RWPE2 (cell line): ENCODE measurements at regions not wholly inside any gene's neighbourhood (a gene's known extent, or its start where the extent isn't known, plus 50 kb on each side); places are given as distances from the start of the nearest gene placed in this dataset.

ENCODE experiments used
- ATAC-seq: fragments of 200-7000 bp; cut with Tn5 transposase; 3 replicates; pipeline ENCODE4 v1.9.1; 2021; ENCODE audit warnings: low read depth
- DNase-seq: peaks from one replicate; pipeline ENCODE4 v3.0.0-alpha.2; 2020; ENCODE audit warnings: low spot score
- H3K27ac ChIP-seq: fragments of 450-650 bp; 2 replicates; pipeline ENCODE4 v1.5.1; 2017; ENCODE audit warnings: mild to moderate bottlenecking; ENCODE audit not compliant: poor library complexity, severe bottlenecking
- H3K27me3 ChIP-seq: fragments of 250-450 bp; sonication (Bioruptor Pico); 2 replicates; pipeline ENCODE4 v1.5.1; 2021; ENCODE audit warnings: mild to moderate bottlenecking, moderate library complexity; ENCODE audit not compliant: insufficient read depth, poor library complexity, severe bottlenecking
- H3K36me3 ChIP-seq: fragments of 250-450 bp; sonication (Bioruptor Pico); 2 replicates; pipeline ENCODE4 v1.5.1; 2020; ENCODE audit warnings: low read depth, mild to moderate bottlenecking, moderate library complexity
- H3K4me1 ChIP-seq: fragments of 250-450 bp; sonication (Bioruptor Pico); 2 replicates; pipeline ENCODE4 v1.5.1; 2021; ENCODE audit warnings: mild to moderate bottlenecking, moderate library complexity; ENCODE audit not compliant: insufficient read depth, poor library complexity, severe bottlenecking
- H3K4me3 ChIP-seq: fragments of 250-450 bp; sonication (Bioruptor Pico); 2 replicates; pipeline ENCODE4 v1.5.1; 2021; ENCODE audit warnings: mild to moderate bottlenecking, moderate library complexity; ENCODE audit not compliant: severe bottlenecking
- H3K9me3 ChIP-seq: fragments of 250-450 bp; sonication (Bioruptor Pico); 2 replicates; pipeline ENCODE4 v1.5.1; 2021; ENCODE audit warnings: mild to moderate bottlenecking, moderate library complexity; ENCODE audit not compliant: severe bottlenecking
- TF ChIP-seq, protein P1 (sequence below): fragments of 450-650 bp; IDR thresholded peaks from one replicate; pipeline ENCODE4 v1.5.1; 2017; ENCODE audit warnings: mild to moderate bottlenecking, moderate library complexity; ENCODE audit not compliant: poor library complexity, severe bottlenecking

DNA sequence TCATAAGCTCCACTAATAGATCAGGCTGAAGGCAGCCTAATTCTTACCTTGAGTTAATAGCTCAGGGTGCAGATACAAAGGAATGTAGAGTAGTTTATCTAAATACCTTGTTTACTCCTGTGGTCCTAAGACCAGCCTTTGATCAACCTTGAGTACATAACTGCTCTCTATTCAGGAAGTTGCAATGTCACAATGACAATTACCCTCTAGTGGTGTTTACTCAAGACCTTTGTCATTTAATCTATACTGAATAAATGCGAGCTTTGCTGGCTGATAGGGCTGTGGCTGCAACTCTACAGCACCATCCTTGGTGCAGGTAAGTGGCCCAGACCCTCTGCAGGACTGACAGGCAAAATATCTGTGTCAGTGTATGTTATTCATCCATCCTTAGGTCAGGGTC is 282.7 kb downstream of the ATXN7L3B start:
- no peak for ATAC-seq

DNA sequence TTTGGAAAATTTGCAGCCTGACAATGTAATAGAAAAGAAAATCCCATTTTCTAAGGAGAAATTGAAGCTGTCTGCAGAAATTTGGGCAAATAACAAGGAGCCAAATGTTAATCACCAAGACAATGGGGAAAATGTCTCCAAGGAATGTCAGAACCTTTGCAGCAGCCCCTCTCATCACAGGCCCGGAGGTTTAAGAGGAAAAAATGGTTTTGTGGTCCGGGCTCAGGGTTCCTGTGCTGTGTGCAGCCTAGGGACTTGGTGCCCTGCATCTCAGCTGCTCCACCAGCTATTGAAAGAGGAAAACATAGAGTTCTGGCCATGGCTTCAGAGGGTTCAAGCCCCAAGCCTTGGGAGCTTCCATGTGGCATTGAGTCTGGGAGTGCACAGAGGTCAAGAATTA is 298.9 kb downstream of the ATXN7L3B start:
- no peak for ATAC-seq
- TF ChIP-seq, protein P1, sequence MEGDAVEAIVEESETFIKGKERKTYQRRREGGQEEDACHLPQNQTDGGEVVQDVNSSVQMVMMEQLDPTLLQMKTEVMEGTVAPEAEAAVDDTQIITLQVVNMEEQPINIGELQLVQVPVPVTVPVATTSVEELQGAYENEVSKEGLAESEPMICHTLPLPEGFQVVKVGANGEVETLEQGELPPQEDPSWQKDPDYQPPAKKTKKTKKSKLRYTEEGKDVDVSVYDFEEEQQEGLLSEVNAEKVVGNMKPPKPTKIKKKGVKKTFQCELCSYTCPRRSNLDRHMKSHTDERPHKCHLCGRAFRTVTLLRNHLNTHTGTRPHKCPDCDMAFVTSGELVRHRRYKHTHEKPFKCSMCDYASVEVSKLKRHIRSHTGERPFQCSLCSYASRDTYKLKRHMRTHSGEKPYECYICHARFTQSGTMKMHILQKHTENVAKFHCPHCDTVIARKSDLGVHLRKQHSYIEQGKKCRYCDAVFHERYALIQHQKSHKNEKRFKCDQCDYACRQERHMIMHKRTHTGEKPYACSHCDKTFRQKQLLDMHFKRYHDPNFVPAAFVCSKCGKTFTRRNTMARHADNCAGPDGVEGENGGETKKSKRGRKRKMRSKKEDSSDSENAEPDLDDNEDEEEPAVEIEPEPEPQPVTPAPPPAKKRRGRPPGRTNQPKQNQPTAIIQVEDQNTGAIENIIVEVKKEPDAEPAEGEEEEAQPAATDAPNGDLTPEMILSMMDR, result no peak

More for the DNA sequence above, 282.7 kb downstream of the ATXN7L3B start:
- TF ChIP-seq, protein P1, result no peak
- Histone ChIP-seq H3K4me3 (no peak overlapping the region), H3K4me1 (no peaks in the 10 kb centered on the region), H3K27ac (no peak overlapping the region), H3K36me3 (no peaks in the 10 kb centered on the region), H3K9me3 (no peaks in the 10 kb centered on the region), H3K27me3 (no peaks in the 10 kb centered on the region)
- no peak for DNase-seq

DNA sequence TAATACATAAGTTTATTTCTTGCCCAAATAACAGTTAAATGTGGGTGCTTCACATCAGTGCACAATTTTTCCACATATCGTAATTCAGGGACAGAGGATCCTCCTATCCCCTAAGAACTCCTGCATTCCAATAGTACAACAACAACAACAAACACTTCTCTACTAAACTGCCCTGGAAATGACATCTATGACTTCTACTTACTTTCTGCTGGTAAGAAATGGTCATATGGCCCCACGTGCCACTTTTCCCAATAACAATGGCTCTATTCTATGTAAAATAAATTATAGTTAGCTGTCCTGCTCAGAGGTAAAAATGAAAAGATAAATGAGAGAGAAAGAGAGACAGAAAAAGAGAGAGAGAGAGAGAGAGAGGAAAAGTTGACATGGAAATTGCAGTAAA is 308.5 kb downstream of the ATXN7L3B start:
- no peak for ATAC-seq
- no peaks in the 10 kb centered on the region for H3K9me3 ChIP-seq
- H3K4me3 ChIP-seq, result no peak overlapping the region
- TF ChIP-seq, protein P1, result no peak
- no peak overlapping the region for H3K27ac ChIP-seq
- H3K4me1 ChIP-seq, result no peaks in the 10 kb centered on the region
- no peaks in the 10 kb centered on the region for H3K27me3 ChIP-seq
- no peak for DNase-seq
- no peaks in the 10 kb centered on the region for H3K36me3 ChIP-seq

More for the DNA sequence above, 298.9 kb downstream of the ATXN7L3B start:
- Histone ChIP-seq H3K9me3 (no peaks in the 10 kb centered on the region), H3K27ac (no peak overlapping the region), H3K27me3 (no peaks in the 10 kb centered on the region), H3K4me1 (no peaks in the 10 kb centered on the region), H3K36me3 (no peaks in the 10 kb centered on the region), H3K4me3 (no peak overlapping the region)
- DNase-seq, result no peak

DNA sequence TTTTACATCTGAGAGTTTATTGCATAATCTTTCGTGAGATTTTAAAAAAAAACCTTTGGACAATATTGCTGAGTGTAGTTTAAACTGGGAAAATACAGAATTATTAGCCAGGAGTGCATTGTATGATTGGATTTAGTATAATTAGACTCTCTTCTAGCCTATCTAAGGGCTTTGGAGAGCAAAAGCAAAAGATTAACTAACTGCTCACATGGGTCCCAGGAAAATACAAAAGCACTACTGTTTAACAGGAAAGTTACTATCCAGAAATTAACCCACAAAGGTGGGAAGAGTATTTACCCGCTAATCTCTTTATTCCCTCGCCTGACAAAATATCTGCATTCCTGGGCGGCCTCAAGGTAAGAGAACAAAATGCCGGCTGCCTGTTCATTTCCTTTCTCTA is 309.5 kb downstream of the ATXN7L3B start:
- H3K36me3 ChIP-seq, result no peaks in the 10 kb centered on the region
- no peaks in the 10 kb centered on the region for H3K4me1 ChIP-seq
- ATAC-seq (no peak), DNase-seq (no peak)
- TF ChIP-seq, protein P1, result no peak
- no peak overlapping the region for H3K4me3 ChIP-seq
- no peaks in the 10 kb centered on the region for H3K27me3 ChIP-seq
- no peaks in the 10 kb centered on the region for H3K9me3 ChIP-seq
- H3K27ac ChIP-seq, result no peak overlapping the region

DNA sequence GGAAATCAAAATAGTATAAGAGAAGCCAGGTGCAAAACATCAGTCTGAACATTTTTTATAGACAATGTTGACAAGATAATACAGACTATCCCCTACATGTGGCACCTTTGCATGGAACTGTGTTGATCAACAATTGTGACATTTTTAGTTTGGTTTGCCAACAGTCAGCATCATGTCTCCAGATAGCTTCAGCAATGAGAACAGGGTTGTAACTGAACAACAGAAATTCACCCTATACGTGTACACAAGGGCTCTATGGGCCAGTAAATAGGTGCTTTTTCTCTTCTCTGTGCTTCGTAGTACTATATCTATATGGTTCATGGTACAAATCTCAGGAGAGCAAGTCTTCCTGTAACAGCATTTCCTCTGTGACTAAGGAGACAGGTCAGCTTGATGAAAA is 310.4 kb downstream of the ATXN7L3B start:
- H3K4me1 ChIP-seq, result no peaks in the 10 kb centered on the region
- no peak for ATAC-seq
- no peaks in the 10 kb centered on the region for H3K27me3 ChIP-seq
- no peak overlapping the region for H3K27ac ChIP-seq
- H3K9me3 ChIP-seq, result no peaks in the 10 kb centered on the region
- H3K4me3 ChIP-seq, result no peak overlapping the region
- no peak for DNase-seq
- H3K36me3 ChIP-seq, result no peaks in the 10 kb centered on the region
- TF ChIP-seq, protein P1, result no peak
